ENCODE measurements at regions not wholly inside any gene's neighbourhood (a gene's known extent, or its start where the extent isn't known, plus 50 kb on each side); places are given as distances from the start of the nearest gene placed in this dataset.

DNA sequence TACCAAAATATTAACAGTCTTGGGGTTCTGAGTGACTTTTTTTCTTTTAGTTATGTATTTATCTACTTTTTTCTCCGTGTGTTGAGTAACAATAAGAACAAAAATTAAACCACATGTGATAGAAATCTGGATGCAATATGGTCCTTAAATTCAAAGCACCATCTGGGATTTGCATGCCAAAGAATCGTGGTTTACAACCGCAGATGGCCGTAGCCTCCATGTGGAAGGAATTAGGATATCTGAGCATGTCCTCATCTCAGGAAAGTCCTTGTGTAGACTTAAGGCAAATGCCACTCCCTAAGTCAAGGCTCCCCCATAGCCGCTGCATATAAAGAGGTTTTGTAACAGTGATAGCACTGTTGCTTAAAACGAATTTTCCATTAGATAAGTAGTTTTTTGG, 304.0 kb downstream of the ZEB1 start:
- Histone ChIP-seq H3K36me3 (ENCODE audit: insufficient read depth, low read length) (no peaks in the 10 kb centered on the region), H3K27ac (ENCODE audit: low read depth, low read length) (no peak overlapping the region), H3K9me3 (ENCODE audit: control insufficient read depth in 1 of 2, low read length in 2 of 2) (no peaks in the 10 kb centered on the region), H3K4me3 (ENCODE audit: low read length in 2 of 2) (no peak overlapping the region), H3K4me1 (ENCODE audit: insufficient read depth, low read length) (no peaks in the 10 kb centered on the region), H3K27me3 (ENCODE audit: insufficient read depth, low read length) (no peaks in the 10 kb centered on the region)
- ChIA-PET POLR2A (ENCODE audit: partially characterized antibody) (no interaction called here), CTCF (ENCODE audit: partially characterized antibody) (no interaction called here)
- no peaks in the 10 kb centered on the region for H3K4me1 Mint-ChIP-seq
- H3K27me3 Mint-ChIP-seq, result peaks cover 0 to 2% of the 10 kb centered on the region in 2 donors
- peaks cover 0 to 38% (median 18%) of the 10 kb centered on the region in 8 donors for H3K9me3 Mint-ChIP-seq
- no peak for DNase-seq
- H3K27ac Mint-ChIP-seq, result no peak overlapping the region
- intact Hi-C loops (cut with micrococcal nuclease), result no loop called here
- H3K36me3 Mint-ChIP-seq, result peaks cover 0 to 7% of the 10 kb centered on the region in 2 donors
- no peak overlapping the region for H3K4me3 Mint-ChIP-seq

DNA sequence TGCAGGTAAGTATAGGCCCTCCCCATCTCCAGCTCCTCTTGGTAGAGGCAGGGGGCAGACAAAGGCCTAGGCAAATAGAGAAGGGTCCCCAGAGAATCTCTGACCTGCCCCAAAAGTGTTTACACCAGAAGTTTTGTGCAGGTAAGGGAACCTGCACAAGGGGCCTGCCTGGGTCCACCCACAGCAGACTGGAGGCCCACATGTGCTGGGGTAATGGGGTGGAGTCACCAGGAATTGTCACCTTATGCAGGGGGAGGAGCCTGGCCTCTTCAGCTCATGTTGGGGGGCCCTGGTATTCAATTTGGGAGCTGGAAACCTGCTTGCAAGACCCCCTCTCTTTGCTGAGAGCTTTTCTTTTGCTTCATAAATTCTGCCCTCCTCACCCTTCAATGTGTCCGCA, 302.7 kb downstream of the ZEB1 start:
- POLR2A ChIA-PET (ENCODE audit: partially characterized antibody), result no interaction called here
- no peaks in the 10 kb centered on the region for H3K4me1 ChIP-seq (ENCODE audit: insufficient read depth, low read length)
- no peak overlapping the region for H3K4me3 ChIP-seq (ENCODE audit: low read length in 2 of 2)
- no peaks in the 10 kb centered on the region for H3K4me1 Mint-ChIP-seq
- no peaks in the 10 kb centered on the region for H3K36me3 ChIP-seq (ENCODE audit: insufficient read depth, low read length)
- no peak overlapping the region for H3K27ac Mint-ChIP-seq
- no peak overlapping the region for H3K4me3 Mint-ChIP-seq
- intact Hi-C loops (cut with micrococcal nuclease), result no loop called here
- no peaks in the 10 kb centered on the region for H3K27me3 ChIP-seq (ENCODE audit: insufficient read depth, low read length)
- CTCF ChIA-PET (ENCODE audit: partially characterized antibody), result no interaction called here
- peaks cover 0 to 7% of the 10 kb centered on the region in 2 donors for H3K36me3 Mint-ChIP-seq
- peaks cover 1 to 3% of the 10 kb centered on the region in 2 donors for H3K27me3 Mint-ChIP-seq
- H3K9me3 Mint-ChIP-seq, result peaks cover 0 to 32% (median 15%) of the 10 kb centered on the region in 8 donors
- no peak for DNase-seq
- H3K27ac ChIP-seq (ENCODE audit: low read depth, low read length), result no peak overlapping the region
- no peaks in the 10 kb centered on the region for H3K9me3 ChIP-seq (ENCODE audit: control insufficient read depth in 1 of 2, low read length in 2 of 2)

DNA sequence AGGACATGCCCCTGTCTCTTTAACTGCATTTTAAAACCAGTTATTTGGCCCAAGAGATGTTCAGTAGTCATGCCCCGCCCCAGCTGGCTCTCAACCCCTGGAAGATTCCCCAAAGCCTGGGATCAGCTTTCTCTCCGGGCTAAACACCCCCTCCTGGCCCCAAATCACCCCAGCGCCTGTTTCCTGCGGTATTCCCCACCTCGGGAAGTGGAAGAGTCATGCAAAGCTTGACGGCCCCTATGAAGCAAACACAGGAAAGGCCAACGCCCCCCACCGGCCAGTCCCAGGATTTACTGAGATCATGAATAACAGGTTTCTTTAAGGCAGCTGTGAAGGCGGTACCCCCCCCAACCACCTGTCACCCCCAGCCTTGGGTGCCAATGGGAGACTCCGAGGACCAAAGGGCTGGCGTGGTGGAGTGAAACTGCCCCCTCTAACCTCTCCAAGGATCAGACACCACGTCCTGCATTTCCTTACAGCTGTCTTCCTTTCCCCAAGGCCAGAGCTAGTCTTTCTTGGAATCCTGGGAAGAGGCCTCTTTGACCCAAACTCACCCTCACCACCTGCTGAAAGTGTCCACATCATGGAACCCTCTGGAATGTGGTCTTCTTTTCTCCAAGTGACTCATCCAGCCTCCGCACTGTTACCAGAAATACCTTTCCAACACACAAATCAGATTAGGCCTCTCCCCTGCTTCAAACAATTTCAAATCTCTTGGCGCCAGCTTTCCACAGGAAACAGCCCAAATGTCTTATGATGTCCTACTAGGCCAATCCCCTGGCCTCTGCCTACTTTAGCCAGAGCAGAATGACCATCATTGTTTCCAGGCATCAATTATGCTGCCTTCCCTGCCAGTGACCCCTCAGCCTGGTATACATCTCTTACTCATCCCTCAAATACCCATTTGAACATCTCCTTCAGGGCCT, 301.5 kb downstream of the ZEB1 start:
- Mint-ChIP-seq H3K27ac (no peak overlapping the region), H3K4me3 (no peak overlapping the region), H3K9me3 (peaks cover 0 to 20% (median 6%) of the 10 kb centered on the region in 8 donors), H3K4me1 (no peaks in the 10 kb centered on the region), H3K27me3 (peaks cover 2 to 5% of the 10 kb centered on the region in 2 donors), H3K36me3 (no peaks in the 10 kb centered on the region)
- ChIA-PET CTCF (ENCODE audit: partially characterized antibody) (no interaction called here), POLR2A (ENCODE audit: partially characterized antibody) (no interaction called here)
- Histone ChIP-seq H3K27ac (ENCODE audit: low read depth, low read length) (no peak overlapping the region), H3K36me3 (ENCODE audit: insufficient read depth, low read length) (no peaks in the 10 kb centered on the region), H3K4me3 (ENCODE audit: low read length in 2 of 2) (no peak overlapping the region), H3K4me1 (ENCODE audit: insufficient read depth, low read length) (no peaks in the 10 kb centered on the region), H3K9me3 (ENCODE audit: control insufficient read depth in 1 of 2, low read length in 2 of 2) (no peaks in the 10 kb centered on the region), H3K27me3 (ENCODE audit: insufficient read depth, low read length) (no peaks in the 10 kb centered on the region)
- no peak for DNase-seq
- intact Hi-C loops (cut with micrococcal nuclease), result no loop called here

DNA sequence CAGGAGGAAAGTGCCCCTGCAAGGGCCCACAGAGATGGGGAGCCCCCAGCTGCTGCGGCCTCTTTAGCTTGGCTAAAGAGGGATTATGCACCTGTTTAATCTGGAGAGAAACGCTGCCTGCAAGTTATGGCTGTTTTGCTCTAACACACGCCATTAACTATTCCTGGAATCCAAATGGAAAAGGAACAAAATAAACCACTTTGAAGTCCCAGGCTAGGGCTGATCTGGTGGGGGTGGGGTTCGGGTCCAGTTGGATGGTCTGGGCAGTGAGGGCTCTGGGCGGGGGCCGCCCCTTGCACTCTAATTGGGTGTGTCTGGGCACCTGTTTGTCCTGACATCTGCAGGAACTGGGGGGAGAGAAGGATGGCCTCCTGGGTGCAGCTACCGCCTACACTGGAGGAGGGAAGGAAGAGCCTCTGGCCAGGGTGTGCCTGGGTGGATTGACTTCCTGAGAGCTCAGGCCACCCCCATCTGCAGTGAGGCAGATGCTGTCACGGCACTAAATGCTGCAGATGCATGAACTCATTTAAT, 300.6 kb downstream of the ZEB1 start:
- intact Hi-C loops (cut with micrococcal nuclease), result no loop called here

DNA sequence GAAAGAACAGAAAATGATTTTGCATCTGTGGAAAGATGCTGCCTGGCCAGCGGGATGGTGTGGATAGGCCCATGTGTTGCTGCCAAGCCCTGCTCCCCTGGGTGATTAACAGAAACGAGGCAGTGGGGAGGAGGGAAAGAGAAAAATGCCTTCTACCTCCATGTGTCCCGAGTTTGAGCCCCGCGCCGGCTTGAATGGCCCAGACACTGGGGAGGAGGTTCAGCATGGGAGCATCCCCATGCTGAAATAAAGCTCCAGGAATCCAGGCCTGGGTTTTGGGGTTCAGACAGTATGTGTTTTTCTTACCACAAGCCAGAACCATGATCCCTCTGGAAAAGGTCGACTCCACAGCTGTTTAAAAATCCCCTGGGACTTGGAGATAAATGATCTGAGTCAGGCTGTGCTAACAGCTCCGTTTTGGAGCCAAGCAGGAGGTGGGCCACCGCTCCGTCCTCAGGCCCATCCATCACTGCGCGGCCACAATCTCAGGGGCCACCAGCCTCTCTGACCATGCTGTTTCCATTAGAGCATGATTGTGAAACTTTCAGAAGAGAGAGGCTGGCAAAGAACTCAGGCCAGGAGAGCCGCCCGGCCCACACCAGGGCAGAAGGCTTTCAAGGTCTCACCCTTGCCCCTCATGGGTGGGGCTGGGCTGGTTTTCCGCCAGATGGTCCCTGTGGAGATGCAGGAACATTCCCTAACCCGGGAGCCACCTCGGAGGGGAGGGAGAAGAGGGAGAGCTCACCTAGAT, 299.7 kb downstream of the ZEB1 start:
- intact Hi-C loops (cut with micrococcal nuclease), result no loop called here
- peaks cover 0 to 10% (median under 1%) of the 10 kb centered on the region in 8 donors for H3K9me3 Mint-ChIP-seq
- H3K27me3 Mint-ChIP-seq, result peaks cover 10% of the 10 kb centered on the region in 2 donors
- no peaks in the 10 kb centered on the region for H3K4me1 ChIP-seq (ENCODE audit: insufficient read depth, low read length)
- ChIA-PET CTCF (ENCODE audit: partially characterized antibody) (no interaction called here), POLR2A (ENCODE audit: partially characterized antibody) (no interaction called here)
- H3K4me3 Mint-ChIP-seq, result no peak overlapping the region
- H3K4me1 Mint-ChIP-seq, result no peaks in the 10 kb centered on the region
- H3K9me3 ChIP-seq (ENCODE audit: control insufficient read depth in 1 of 2, low read length in 2 of 2), result no peaks in the 10 kb centered on the region
- no peak for DNase-seq
- no peak overlapping the region for H3K27ac Mint-ChIP-seq
- H3K27me3 ChIP-seq (ENCODE audit: insufficient read depth, low read length), result no peaks in the 10 kb centered on the region
- H3K4me3 ChIP-seq (ENCODE audit: low read length in 2 of 2), result no peak overlapping the region
- no peaks in the 10 kb centered on the region for H3K36me3 Mint-ChIP-seq
- no peaks in the 10 kb centered on the region for H3K36me3 ChIP-seq (ENCODE audit: insufficient read depth, low read length)
- no peak overlapping the region for H3K27ac ChIP-seq (ENCODE audit: low read depth, low read length)

More for the DNA sequence above, 300.6 kb downstream of the ZEB1 start:
- H3K36me3 ChIP-seq (ENCODE audit: insufficient read depth, low read length), result no peaks in the 10 kb centered on the region
- H3K4me1 Mint-ChIP-seq, result no peaks in the 10 kb centered on the region
- no peaks in the 10 kb centered on the region for H3K27me3 ChIP-seq (ENCODE audit: insufficient read depth, low read length)
- H3K36me3 Mint-ChIP-seq, result no peaks in the 10 kb centered on the region
- no peak overlapping the region for H3K4me3 Mint-ChIP-seq
- H3K4me3 ChIP-seq (ENCODE audit: low read length in 2 of 2), result no peak overlapping the region
- H3K27ac ChIP-seq (ENCODE audit: low read depth, low read length), result no peak overlapping the region
- no peaks in the 10 kb centered on the region for H3K9me3 ChIP-seq (ENCODE audit: control insufficient read depth in 1 of 2, low read length in 2 of 2)
- ChIA-PET POLR2A (ENCODE audit: partially characterized antibody) (no interaction called here), CTCF (ENCODE audit: partially characterized antibody) (no interaction called here)
- H3K9me3 Mint-ChIP-seq, result peaks cover 0 to 19% (median 4%) of the 10 kb centered on the region in 8 donors
- H3K27me3 Mint-ChIP-seq, result peaks cover 8 to 11% of the 10 kb centered on the region in 2 donors
- no peaks in the 10 kb centered on the region for H3K4me1 ChIP-seq (ENCODE audit: insufficient read depth, low read length)
- DNase-seq, result no peak
- H3K27ac Mint-ChIP-seq, result no peak overlapping the region

DNA sequence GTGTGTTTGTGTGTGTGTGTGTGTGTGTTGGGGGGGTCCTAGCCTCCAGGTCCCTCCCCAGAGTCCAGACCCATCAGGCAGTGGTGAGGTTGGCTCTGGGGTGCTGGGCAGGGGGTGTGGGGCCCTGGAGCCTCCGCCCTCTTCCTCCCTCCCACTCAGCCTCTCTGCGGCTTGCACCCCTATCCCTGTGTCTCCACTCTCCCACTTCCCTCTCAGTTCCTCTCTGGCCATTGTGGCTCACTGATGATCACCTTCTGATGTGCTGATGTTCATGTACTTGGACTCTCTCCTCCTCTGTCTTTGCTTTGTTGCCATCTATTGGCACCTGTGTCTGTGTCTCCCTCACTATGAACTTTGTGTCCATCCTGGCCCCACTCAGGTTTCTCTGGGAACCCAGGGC, 298.7 kb downstream of the ZEB1 start:
- CTCF ChIA-PET (ENCODE audit: partially characterized antibody), result no interaction called here
- H3K4me3 Mint-ChIP-seq, result no peak overlapping the region
- Histone ChIP-seq H3K9me3 (ENCODE audit: control insufficient read depth in 1 of 2, low read length in 2 of 2) (no peaks in the 10 kb centered on the region), H3K27me3 (ENCODE audit: insufficient read depth, low read length) (no peaks in the 10 kb centered on the region), H3K27ac (ENCODE audit: low read depth, low read length) (no peak overlapping the region), H3K4me3 (ENCODE audit: low read length in 2 of 2) (no peak overlapping the region), H3K36me3 (ENCODE audit: insufficient read depth, low read length) (no peaks in the 10 kb centered on the region), H3K4me1 (ENCODE audit: insufficient read depth, low read length) (no peaks in the 10 kb centered on the region)
- H3K27ac Mint-ChIP-seq, result no peak overlapping the region
- intact Hi-C loops (cut with micrococcal nuclease), result no loop called here
- no peak for DNase-seq
- POLR2A ChIA-PET (ENCODE audit: partially characterized antibody), result no interaction called here
- peaks cover 15 to 16% of the 10 kb centered on the region in 2 donors for H3K27me3 Mint-ChIP-seq
- H3K9me3 Mint-ChIP-seq, result peaks cover 0 to 8% (median under 1%) of the 10 kb centered on the region in 8 donors
- no peaks in the 10 kb centered on the region for H3K4me1 Mint-ChIP-seq
- H3K36me3 Mint-ChIP-seq, result no peaks in the 10 kb centered on the region

DNA sequence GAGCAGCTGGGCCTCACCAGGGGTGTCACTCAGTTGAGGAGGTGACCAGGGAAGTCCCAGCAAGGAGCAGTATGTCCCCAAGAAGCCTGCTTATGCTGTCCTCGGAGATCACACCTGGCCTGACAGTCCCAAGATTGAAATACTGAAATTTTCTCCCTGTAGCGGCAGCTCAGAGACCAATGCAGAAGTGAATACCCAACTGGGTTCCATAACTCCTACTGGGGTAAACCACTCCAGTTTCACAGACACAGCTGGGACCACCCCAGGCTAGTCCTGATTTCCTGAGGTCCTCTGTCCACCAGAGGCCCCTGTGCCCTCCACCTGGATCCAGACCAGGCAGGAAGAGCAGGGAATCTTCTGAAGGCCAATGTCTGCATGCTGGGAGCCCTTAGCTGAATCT, 298.1 kb downstream of the ZEB1 start:
- Histone ChIP-seq H3K27ac (ENCODE audit: low read depth, low read length) (no peak overlapping the region), H3K9me3 (ENCODE audit: control insufficient read depth in 1 of 2, low read length in 2 of 2) (no peaks in the 10 kb centered on the region), H3K27me3 (ENCODE audit: insufficient read depth, low read length) (no peaks in the 10 kb centered on the region), H3K4me1 (ENCODE audit: insufficient read depth, low read length) (no peaks in the 10 kb centered on the region), H3K4me3 (ENCODE audit: low read length in 2 of 2) (no peak overlapping the region), H3K36me3 (ENCODE audit: insufficient read depth, low read length) (no peaks in the 10 kb centered on the region)
- no peaks in the 10 kb centered on the region for H3K36me3 Mint-ChIP-seq
- peaks cover 16 to 17% of the 10 kb centered on the region in 2 donors for H3K27me3 Mint-ChIP-seq
- H3K4me3 Mint-ChIP-seq, result no peak overlapping the region
- H3K9me3 Mint-ChIP-seq, result peaks cover 0 to 8% (median under 1%) of the 10 kb centered on the region in 8 donors
- intact Hi-C loops (cut with micrococcal nuclease), result no loop called here
- DNase-seq, result no peak
- no peaks in the 10 kb centered on the region for H3K4me1 Mint-ChIP-seq
- POLR2A ChIA-PET (ENCODE audit: partially characterized antibody), result no interaction called here
- CTCF ChIA-PET (ENCODE audit: partially characterized antibody), result no interaction called here
- no peak overlapping the region for H3K27ac Mint-ChIP-seq
